ENCODE measurements at regions not wholly inside any gene's neighbourhood (a gene's known extent, or its start where the extent isn't known, plus 50 kb on each side); places are given as distances from the start of the nearest gene placed in this dataset.

GRCh38 chr4:181971411-181971810 lies 271.8 kb upstream of the TENM3 start:
- TF ChIP-seq POLR2AphosphoS5 (IDR thresholded peaks at IDR 0.05; ENCODE audit: borderline replicate concordance, low read depth, low read length), result no peak
- TF ChIP-seq EZH2 (IDR thresholded peaks at IDR 0.05), result no peak
- no peak for TF ChIP-seq FOXP2 (optimal IDR thresholded peaks at IDR 0.05; ENCODE audit: control extremely low read depth, extremely low read length, insufficient read depth)
